Keratinocyte (primary cell): ENCODE measurements at regions not wholly inside any gene's neighbourhood (a gene's known extent, or its start where the extent isn't known, plus 50 kb on each side); places are given as distances from the start of the nearest gene placed in this dataset.

Experiments
- DNase-seq: peaks from one replicate; pipeline ENCODE4 v3.0.0-alpha.2; 2011; ENCODE audit warnings: low read depth, missing footprints, low spot score
- FAIRE-seq: peaks from 2 replicates; lab custom pipeline; 2011; peaks lifted over from hg19 to GRCh38; lab: Jason Lieb, UNC
- H2AFZ ChIP-seq: 2 replicates; pipeline ENCODE4 v1.6.0; 2012; ENCODE audit warnings: low read length, control low read depth, inconsistent platforms; ENCODE audit not compliant: control insufficient read depth
- H3K27ac ChIP-seq: 2 replicates; pipeline ENCODE4 v1.5.1; 2011; ENCODE audit warnings: low read length; ENCODE audit not compliant: control insufficient read depth, insufficient read depth
- H3K27me3 ChIP-seq: 3 replicates; pipeline ENCODE4 v1.6.0; 2011; ENCODE audit warnings: low read length; ENCODE audit not compliant: control insufficient read depth, insufficient read depth; ENCODE audit errors: extremely low read depth
- H3K36me3 ChIP-seq, 2 experiments: 2 replicates in 1 of 2; 3 replicates in 1 of 2; pipeline ENCODE4 v1.5.1; 2011; ENCODE audit warnings: low read length in 2 of 2, mild to moderate bottlenecking in 1 of 2; ENCODE audit not compliant: control insufficient read depth in 2 of 2, insufficient read depth in 2 of 2; ENCODE audit errors: extremely low read depth in 1 of 2
- H3K4me1 ChIP-seq: 3 replicates; pipeline ENCODE4 v1.5.1; 2011; ENCODE audit warnings: low read length; ENCODE audit not compliant: control insufficient read depth, insufficient read depth; ENCODE audit errors: extremely low read depth
- H3K4me2 ChIP-seq: 3 replicates; pipeline ENCODE4 v1.6.0; 2011; ENCODE audit warnings: low read depth, low read length; ENCODE audit not compliant: control insufficient read depth, insufficient read depth; ENCODE audit errors: extremely low read depth
- H3K4me3 ChIP-seq, 3 experiments: fragments of 200-600 bp in 1 of 3; sonication (generic) in 1 of 3; 2 replicates in 2 of 3; 3 replicates in 1 of 3; pipeline ENCODE4 v1.5.1; 2011 to 2016; ENCODE audit warnings: low read length in 3 of 3, mild to moderate bottlenecking in 3 of 3, control low read depth in 2 of 3, inconsistent platforms in 1 of 3, low read depth in 1 of 3, mixed read lengths in 1 of 3, mixed run types in 1 of 3, moderate library complexity in 1 of 3; ENCODE audit not compliant: control insufficient read depth in 2 of 3, insufficient read depth in 2 of 3; ENCODE audit errors: extremely low read depth in 1 of 3
- H3K79me2 ChIP-seq: 2 replicates; pipeline ENCODE4 v1.6.0; 2012; ENCODE audit warnings: low read length; ENCODE audit not compliant: control insufficient read depth, insufficient read depth
- H3K9ac ChIP-seq: 3 replicates; pipeline ENCODE4 v1.6.0; 2011; ENCODE audit warnings: low read length; ENCODE audit not compliant: control insufficient read depth, insufficient read depth; ENCODE audit errors: extremely low read depth
- H3K9me1 ChIP-seq: 3 replicates; pipeline ENCODE4 v1.6.0; 2011; ENCODE audit warnings: low read length; ENCODE audit not compliant: control insufficient read depth, insufficient read depth; ENCODE audit errors: extremely low read depth
- H3K9me3 ChIP-seq: 2 replicates; pipeline ENCODE4 v1.5.1; 2012; ENCODE audit warnings: low read depth, low read length; ENCODE audit not compliant: control insufficient read depth
- H4K20me1 ChIP-seq: 3 replicates; pipeline ENCODE4 v1.6.0; 2011; ENCODE audit warnings: low read length; ENCODE audit not compliant: control insufficient read depth, insufficient read depth; ENCODE audit errors: extremely low read depth
- EZH2 ChIP-seq: IDR thresholded peaks from one replicate; pipeline ENCODE4 v1.6.1; 2012; ENCODE audit warnings: inconsistent platforms, mild to moderate bottlenecking, low read length, moderate library complexity
- dilution Hi-C: fragments of 300-500 bp; cut with MboI; formaldehyde crosslinking; loops from one replicate; pipeline ENCODE4 v1.7.0; 2020; ENCODE audit warnings: low sequenced_read_pairs; ENCODE audit not compliant: extremely low pct_ligation_motif_present
- TF ChIP-seq, protein P1 (sequence below), 3 experiments: IDR thresholded peaks in 1 of 3; conservative IDR thresholded peaks in 1 of 3; optimal IDR thresholded peaks in 1 of 3; 2 replicates in 2 of 3; 3 replicates in 1 of 3; pipeline versions ENCODE3 to v1.5.1; 2011; ENCODE audit warnings: low read length in 3 of 3, mild to moderate bottlenecking in 3 of 3, moderate library complexity in 2 of 3, control low read depth in 1 of 3, inconsistent platforms in 1 of 3; ENCODE audit not compliant: insufficient read depth in 2 of 3; ENCODE audit errors: extremely low read depth in 1 of 3

DNA sequence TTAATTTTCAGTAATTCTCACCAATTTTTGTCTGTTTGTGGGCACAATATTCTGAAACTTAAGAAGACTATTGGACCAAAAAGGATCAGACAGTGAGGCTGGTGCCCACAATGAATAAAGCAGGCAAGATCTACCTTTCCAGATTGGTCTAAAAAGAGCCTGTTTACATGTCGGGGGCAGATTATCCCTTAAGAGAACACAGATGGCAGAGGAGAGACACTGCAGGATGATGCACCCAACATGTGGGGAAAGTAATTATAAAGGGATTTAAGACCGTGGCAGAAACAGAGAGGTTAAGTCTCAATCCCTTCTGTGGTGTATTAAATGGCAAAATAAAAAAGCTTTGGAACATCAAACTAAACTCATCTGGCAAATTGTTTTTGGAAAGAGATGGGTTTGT, 331.8 kb upstream of the CDH11 start:
- Histone ChIP-seq H3K27me3 (no peaks in the 10 kb centered on the region), H3K36me3 (no peaks in the 10 kb centered on the region), H4K20me1 (no peaks in the 10 kb centered on the region), H3K9me1 (no peaks in the 10 kb centered on the region), H3K4me3 (no peak overlapping the region), H3K4me2 (no peak overlapping the region), H2AFZ (no peak overlapping the region), H3K79me2 (no peaks in the 10 kb centered on the region), H3K27ac (no peak overlapping the region), H3K4me1 (no peaks in the 10 kb centered on the region), H3K9ac (no peak overlapping the region), H3K9me3 (no peaks in the 10 kb centered on the region)
- no peak for DNase-seq
- dilution Hi-C loops: no loop called here
- TF ChIP-seq, protein P1, sequence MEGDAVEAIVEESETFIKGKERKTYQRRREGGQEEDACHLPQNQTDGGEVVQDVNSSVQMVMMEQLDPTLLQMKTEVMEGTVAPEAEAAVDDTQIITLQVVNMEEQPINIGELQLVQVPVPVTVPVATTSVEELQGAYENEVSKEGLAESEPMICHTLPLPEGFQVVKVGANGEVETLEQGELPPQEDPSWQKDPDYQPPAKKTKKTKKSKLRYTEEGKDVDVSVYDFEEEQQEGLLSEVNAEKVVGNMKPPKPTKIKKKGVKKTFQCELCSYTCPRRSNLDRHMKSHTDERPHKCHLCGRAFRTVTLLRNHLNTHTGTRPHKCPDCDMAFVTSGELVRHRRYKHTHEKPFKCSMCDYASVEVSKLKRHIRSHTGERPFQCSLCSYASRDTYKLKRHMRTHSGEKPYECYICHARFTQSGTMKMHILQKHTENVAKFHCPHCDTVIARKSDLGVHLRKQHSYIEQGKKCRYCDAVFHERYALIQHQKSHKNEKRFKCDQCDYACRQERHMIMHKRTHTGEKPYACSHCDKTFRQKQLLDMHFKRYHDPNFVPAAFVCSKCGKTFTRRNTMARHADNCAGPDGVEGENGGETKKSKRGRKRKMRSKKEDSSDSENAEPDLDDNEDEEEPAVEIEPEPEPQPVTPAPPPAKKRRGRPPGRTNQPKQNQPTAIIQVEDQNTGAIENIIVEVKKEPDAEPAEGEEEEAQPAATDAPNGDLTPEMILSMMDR (optimal IDR thresholded peaks at IDR 0.05 in 1 of 3, IDR thresholded peaks at IDR 0.05 in 1 of 3, conservative IDR thresholded peaks at IDR 0.05 in 1 of 3; ENCODE audit: extremely low read depth in 1 of 3, insufficient read depth in 2 of 3, low read length in 3 of 3): no peak
- TF ChIP-seq EZH2: no peak
- no peak for FAIRE-seq

DNA sequence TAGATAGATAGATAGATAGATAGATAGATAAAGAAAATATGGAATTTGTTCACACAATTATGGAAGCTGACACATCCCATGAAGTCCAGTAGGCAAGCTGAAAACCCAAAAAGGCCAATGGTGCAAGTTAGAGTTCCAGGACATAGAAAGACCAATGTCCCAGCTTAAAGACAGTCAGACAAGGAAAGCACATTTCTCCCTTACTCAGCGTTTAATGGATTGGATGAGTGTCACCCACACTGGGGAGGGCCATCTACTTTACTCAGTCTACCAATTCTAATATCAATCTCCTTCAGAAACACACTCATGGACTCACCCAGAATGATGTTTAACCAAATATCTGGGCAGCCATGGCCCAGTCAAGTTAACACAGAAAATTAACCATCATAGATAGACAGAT, 327.7 kb upstream of the CDH11 start:
- Histone ChIP-seq H3K79me2 (no peaks in the 10 kb centered on the region), H3K9me1 (no peaks in the 10 kb centered on the region), H3K27ac (no peak overlapping the region), H3K9me3 (no peaks in the 10 kb centered on the region), H3K36me3 (no peaks in the 10 kb centered on the region), H4K20me1 (no peaks in the 10 kb centered on the region), H3K4me1 (no peaks in the 10 kb centered on the region), H2AFZ (no peak overlapping the region), H3K4me3 (no peak overlapping the region), H3K9ac (no peak overlapping the region), H3K27me3 (no peaks in the 10 kb centered on the region), H3K4me2 (no peak overlapping the region)
- TF ChIP-seq EZH2: no peak
- TF ChIP-seq, protein P1 (optimal IDR thresholded peaks at IDR 0.05 in 1 of 3, IDR thresholded peaks at IDR 0.05 in 1 of 3, conservative IDR thresholded peaks at IDR 0.05 in 1 of 3; ENCODE audit: extremely low read depth in 1 of 3, insufficient read depth in 2 of 3, low read length in 3 of 3): no peak
- dilution Hi-C loops: no loop called here
- FAIRE-seq: no peak
- DNase-seq: no peak
